IMR-90 (cell line): ENCODE measurements at regions not wholly inside any gene's neighbourhood (a gene's known extent, or its start where the extent isn't known, plus 50 kb on each side); places are given as distances from the start of the nearest gene placed in this dataset.

ENCODE experiments used
- ATAC-seq: fragments of 200-7000 bp; cut with Tn5 transposase; 2 replicates; pipeline ENCODE4 v1.9.1; 2020; ENCODE audit warnings: low read depth, mild to moderate bottlenecking, moderate library complexity
- BruUV-seq: library from RNA; stranded (reverse); fragments of 400-500 nt; replicated peaks from 2 replicates; lab custom pipeline; 2021; lab: Mats Ljungman, UMichigan
- CTCF ChIA-PET: fragments of 300-600 bp; formaldehyde crosslinking; extraction: SDS; loops from one replicate; lab custom pipeline; 2021; ENCODE audit warnings: antibody characterized with exemption; lab: Yijun Ruan, JAX
- POLR2A ChIA-PET: fragments of 300-600 bp; sonication (Branson Sonifier 250); formaldehyde crosslinking; loops from one replicate; lab custom pipeline; 2022; ENCODE audit warnings: antibody characterized with exemption; ENCODE audit not compliant: unreplicated experiment; lab: Charles Lee
- DNase-seq: peaks from one replicate; pipeline ENCODE4 v3.0.0; 2013
- H2AFZ ChIP-seq: replicated peaks from 2 replicates; pipeline ENCODE3; 2013; ENCODE audit warnings: low read length, mild to moderate bottlenecking; ENCODE audit not compliant: poor library complexity
- H2AK5ac ChIP-seq: 2 replicates; pipeline ENCODE4 v1.6.1; 2013; ENCODE audit warnings: low read depth, low read length, inconsistent platforms
- H2AK9ac ChIP-seq: replicated peaks from 2 replicates; pipeline ENCODE3; 2013; ENCODE audit warnings: mild to moderate bottlenecking, low read depth, low read length, moderate library complexity; ENCODE audit not compliant: poor library complexity
- H2BK120ac ChIP-seq: 2 replicates; pipeline ENCODE4 v1.6.1; 2013; ENCODE audit warnings: low read depth, low read length, inconsistent platforms
- H2BK15ac ChIP-seq: 3 replicates; pipeline ENCODE4 v1.6.1; 2013; ENCODE audit warnings: low read depth, low read length, inconsistent platforms
- H2BK20ac ChIP-seq: 2 replicates; pipeline ENCODE4 v1.6.1; 2013; ENCODE audit warnings: low read depth, mild to moderate bottlenecking, inconsistent platforms, low read length, moderate library complexity
- H2BK5ac ChIP-seq: 2 replicates; pipeline ENCODE4 v1.6.1; 2013; ENCODE audit warnings: mild to moderate bottlenecking, low read depth, low read length, inconsistent platforms; ENCODE audit not compliant: poor library complexity, severe bottlenecking
- H3K14ac ChIP-seq: replicated peaks from 2 replicates; pipeline ENCODE4 v1.6.1; 2013; ENCODE audit warnings: low read depth, low read length, inconsistent platforms
- H3K18ac ChIP-seq: 2 replicates; pipeline ENCODE4 v1.6.1; 2013; ENCODE audit warnings: low read depth, low read length, control low read depth
- H3K23ac ChIP-seq: 2 replicates; pipeline ENCODE4 v1.6.1; 2013; ENCODE audit warnings: low read depth, low read length, inconsistent platforms
- H3K27ac ChIP-seq: 2 replicates; pipeline ENCODE4 v1.5.1; 2013; ENCODE audit warnings: mild to moderate bottlenecking, control low read depth, low read length; ENCODE audit not compliant: insufficient read depth
- H3K27me3 ChIP-seq: 2 replicates; pipeline ENCODE4 v1.6.1; 2013; ENCODE audit warnings: low read length; ENCODE audit not compliant: control insufficient read depth, insufficient read depth
- H3K36me3 ChIP-seq: 2 replicates; pipeline ENCODE4 v1.6.1; 2013; ENCODE audit warnings: low read length, mixed read lengths; ENCODE audit not compliant: control insufficient read depth, insufficient read depth
- H3K4ac ChIP-seq: 2 replicates; pipeline ENCODE4 v1.6.1; 2013; ENCODE audit warnings: low read depth, low read length, inconsistent platforms
- H3K4me1 ChIP-seq: 2 replicates; pipeline ENCODE4 v1.6.1; 2013; ENCODE audit warnings: low read length, mixed read lengths; ENCODE audit not compliant: control insufficient read depth, insufficient read depth
- H3K4me2 ChIP-seq: 2 replicates; pipeline ENCODE4 v1.6.1; 2013; ENCODE audit warnings: low read depth, mild to moderate bottlenecking, control low read depth, low read length, moderate library complexity
- H3K4me3 ChIP-seq: 2 replicates; pipeline ENCODE4 v1.5.1; 2013; ENCODE audit warnings: low read depth, mild to moderate bottlenecking, control low read depth, low read length, moderate library complexity; ENCODE audit not compliant: insufficient read depth
- H3K56ac ChIP-seq: 2 replicates; pipeline ENCODE4 v1.6.1; 2013; ENCODE audit warnings: low read length, inconsistent platforms; ENCODE audit not compliant: insufficient read depth; ENCODE audit errors: extremely low read depth
- H3K79me1 ChIP-seq, 2 experiments: 2 replicates each; pipeline ENCODE4 v1.6.1; 2013; ENCODE audit warnings: low read length in 2 of 2, inconsistent platforms in 1 of 2, low read depth in 1 of 2
- H3K9ac ChIP-seq: 2 replicates; pipeline ENCODE4 v1.6.1; 2013; ENCODE audit warnings: low read depth, low read length, control low read depth
- H3K9me1 ChIP-seq: 2 replicates; pipeline ENCODE4 v1.6.1; 2013; ENCODE audit warnings: low read length, inconsistent platforms; ENCODE audit not compliant: insufficient read depth
- H3K9me3 ChIP-seq: 2 replicates; pipeline ENCODE4 v1.6.1; 2013; ENCODE audit warnings: low read length; ENCODE audit not compliant: control insufficient read depth, insufficient read depth
- H4K20me1 ChIP-seq: 2 replicates; pipeline ENCODE4 v1.6.1; 2013; ENCODE audit warnings: low read length, inconsistent platforms; ENCODE audit not compliant: insufficient read depth
- H4K5ac ChIP-seq: 2 replicates; pipeline ENCODE4 v1.6.1; 2013; ENCODE audit warnings: mild to moderate bottlenecking, low read depth, low read length, control low read depth
- H4K8ac ChIP-seq, 2 experiments: 2 replicates each; pipeline ENCODE4 v1.6.1; 2013; ENCODE audit warnings: low read depth in 2 of 2, low read length in 2 of 2, control low read depth in 1 of 2, inconsistent platforms in 1 of 2
- H4K91ac ChIP-seq: 2 replicates; pipeline ENCODE4 v1.6.1; 2013; ENCODE audit warnings: low read depth, low read length, inconsistent platforms; ENCODE audit not compliant: insufficient read depth
- BHLHE40 ChIP-seq: fragments of 150-350 bp; IDR thresholded peaks from 2 replicates; pipeline ENCODE4 v1.6.1; 2016; ENCODE audit warnings: mild to moderate bottlenecking, low read depth, low read length
- CEBPB ChIP-seq: IDR thresholded peaks from 2 replicates; pipeline ENCODE4 v1.6.1; 2012; ENCODE audit warnings: low read depth, low read length, improper control_type of control experiment
- CHD1 ChIP-seq: IDR thresholded peaks from 2 replicates; pipeline ENCODE4 v1.6.1; 2012; ENCODE audit warnings: low read depth, low read length, improper control_type of control experiment
- FOS ChIP-seq: fragments of 150-350 bp; IDR thresholded peaks from 2 replicates; pipeline ENCODE4 v1.6.1; 2016; ENCODE audit warnings: low read depth, low read length
- MAFK ChIP-seq: IDR thresholded peaks from 2 replicates; pipeline ENCODE4 v1.6.1; 2012; ENCODE audit warnings: low read depth, low read length, improper control_type of control experiment
- MAZ ChIP-seq: IDR thresholded peaks from 2 replicates; pipeline ENCODE4 v1.6.1; 2012; ENCODE audit warnings: low read depth, mild to moderate bottlenecking, low read length, improper control_type of control experiment, moderate library complexity, borderline replicate concordance
- MXI1 ChIP-seq: IDR thresholded peaks from 2 replicates; pipeline ENCODE4 v1.6.1; 2012; ENCODE audit warnings: low read depth, mild to moderate bottlenecking, low read length, moderate library complexity, borderline replicate concordance
- NFE2L2 ChIP-seq: fragments of 150-350 bp; IDR thresholded peaks from 2 replicates; pipeline ENCODE4 v1.6.1; 2016; ENCODE audit warnings: low read depth, mild to moderate bottlenecking, low read length
- POLR2A ChIP-seq: IDR thresholded peaks from 2 replicates; pipeline ENCODE4 v1.6.1; 2012; ENCODE audit warnings: mild to moderate bottlenecking, low read depth, low read length
- RAD21 ChIP-seq: IDR thresholded peaks from 2 replicates; pipeline ENCODE4 v1.6.1; 2012; ENCODE audit warnings: low read length, improper control_type of control experiment
- RCOR1 ChIP-seq: IDR thresholded peaks from 2 replicates; pipeline ENCODE4 v1.6.1; 2012; ENCODE audit warnings: mild to moderate bottlenecking, low read length, improper control_type of control experiment; ENCODE audit not compliant: insufficient replicate concordance
- RFX5 ChIP-seq: IDR thresholded peaks from 2 replicates; pipeline ENCODE4 v1.8.0; 2012; ENCODE audit warnings: low read depth, mild to moderate bottlenecking, low read length, moderate library complexity
- SMC3 ChIP-seq: fragments of 150-350 bp; IDR thresholded peaks from 2 replicates; pipeline ENCODE4 v1.6.1; 2016; ENCODE audit warnings: low read depth, mild to moderate bottlenecking, antibody characterized with exemption, low read length, moderate library complexity
- WGBS, 2 experiments: methylation state at CpG; one replicate each; pipeline versions ENCODE4 v1.1.5 to v1.1.7; 2013; ENCODE audit warnings: missing lambda C conversion rate in 2 of 2; ENCODE audit not compliant: insufficient read length in 1 of 2; ENCODE audit errors: extremely low coverage in 2 of 2; 5-methylcytosine and 5-hydroxymethylcytosine counted together
- dilution Hi-C: fragments of 300-500 bp; cut with HindIII; formaldehyde crosslinking; loops from one replicate; pipeline ENCODE4 v1.14.3; 2018; ENCODE audit warnings: low sequenced_read_pairs; ENCODE audit not compliant: unreplicated experiment
- in situ Hi-C: fragments of 300-500 bp; cut with MboI; formaldehyde crosslinking; loops from 3 replicates; pipeline ENCODE4 v1.14.3; 2019; ENCODE audit warnings: low sequenced_read_pairs, inconsistent platforms, mixed read lengths
- intact Hi-C: fragments of 100-400 bp; cut with micrococcal nuclease; formaldehyde crosslinking; loops from 2 replicates; pipeline ENCODE4 v1.10.0; 2022
- TF ChIP-seq, protein P1 (sequence below): fragments of 150-350 bp; IDR thresholded peaks from 2 replicates; pipeline ENCODE4 v1.6.1; 2017; ENCODE audit warnings: mild to moderate bottlenecking, antibody characterized with exemption, low read length, low read depth
- TF ChIP-seq, protein P2 (sequence below): conservative IDR thresholded peaks from 2 replicates; pipeline ENCODE4 v1.5.1; 2012; ENCODE audit warnings: mild to moderate bottlenecking, low read depth, low read length, improper control_type of control experiment
- TF ChIP-seq, protein P3 (sequence below): fragments of 150-350 bp; IDR thresholded peaks from 2 replicates; pipeline ENCODE4 v1.6.1; 2016; ENCODE audit warnings: low read depth, mild to moderate bottlenecking, low read length, moderate library complexity, borderline replicate concordance

- Histone ChIP-seq H3K9me3 (no peaks in the 10 kb centered on the region), H2BK15ac (no peak overlapping the region), H4K8ac (no peak overlapping the region), H3K9ac (no peak overlapping the region), H4K20me1 (no peaks in the 10 kb centered on the region), H3K56ac (no peak overlapping the region), H3K27ac (no peak overlapping the region), H3K9me1 (no peaks in the 10 kb centered on the region), H4K91ac (no peak overlapping the region), H2BK120ac (no peak overlapping the region), H3K36me3 (no peaks in the 10 kb centered on the region), H3K4ac (no peak overlapping the region), H2AFZ (no peak overlapping the region), H2AK9ac (no peak overlapping the region), H3K4me3 (no peak overlapping the region), H3K79me1 (no peaks in the 10 kb centered on the region), H3K27me3 (no peaks in the 10 kb centered on the region), H3K4me1 (no peaks in the 10 kb centered on the region), H2BK20ac (no peak overlapping the region), H2AK5ac (no peak overlapping the region), H2BK5ac (no peak overlapping the region), H3K4me2 (no peak overlapping the region), H3K18ac (no peak overlapping the region), H3K14ac (no peak overlapping the region), H4K5ac (no peak overlapping the region), H3K23ac (no peak overlapping the region)
- ChIA-PET POLR2A (no interaction called here), CTCF (no interaction called here)
- intact Hi-C loops (no loop called here), in situ Hi-C loops (no loop called here), dilution Hi-C loops (no loop called here)
- no TSS peak for BruUV-seq
- TF ChIP-seq RAD21 (no peak), SMC3 (no peak), MXI1 (no peak), CHD1 (no peak), BHLHE40 (no peak), MAZ (no peak), NFE2L2 (no peak), POLR2A (no peak), RCOR1 (no peak), RFX5 (no peak), MAFK (no peak), CEBPB (no peak), FOS (no peak)
- TF ChIP-seq, protein P1, sequence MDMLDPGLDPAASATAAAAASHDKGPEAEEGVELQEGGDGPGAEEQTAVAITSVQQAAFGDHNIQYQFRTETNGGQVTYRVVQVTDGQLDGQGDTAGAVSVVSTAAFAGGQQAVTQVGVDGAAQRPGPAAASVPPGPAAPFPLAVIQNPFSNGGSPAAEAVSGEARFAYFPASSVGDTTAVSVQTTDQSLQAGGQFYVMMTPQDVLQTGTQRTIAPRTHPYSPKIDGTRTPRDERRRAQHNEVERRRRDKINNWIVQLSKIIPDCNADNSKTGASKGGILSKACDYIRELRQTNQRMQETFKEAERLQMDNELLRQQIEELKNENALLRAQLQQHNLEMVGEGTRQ = no peak
- TF ChIP-seq, protein P2, sequence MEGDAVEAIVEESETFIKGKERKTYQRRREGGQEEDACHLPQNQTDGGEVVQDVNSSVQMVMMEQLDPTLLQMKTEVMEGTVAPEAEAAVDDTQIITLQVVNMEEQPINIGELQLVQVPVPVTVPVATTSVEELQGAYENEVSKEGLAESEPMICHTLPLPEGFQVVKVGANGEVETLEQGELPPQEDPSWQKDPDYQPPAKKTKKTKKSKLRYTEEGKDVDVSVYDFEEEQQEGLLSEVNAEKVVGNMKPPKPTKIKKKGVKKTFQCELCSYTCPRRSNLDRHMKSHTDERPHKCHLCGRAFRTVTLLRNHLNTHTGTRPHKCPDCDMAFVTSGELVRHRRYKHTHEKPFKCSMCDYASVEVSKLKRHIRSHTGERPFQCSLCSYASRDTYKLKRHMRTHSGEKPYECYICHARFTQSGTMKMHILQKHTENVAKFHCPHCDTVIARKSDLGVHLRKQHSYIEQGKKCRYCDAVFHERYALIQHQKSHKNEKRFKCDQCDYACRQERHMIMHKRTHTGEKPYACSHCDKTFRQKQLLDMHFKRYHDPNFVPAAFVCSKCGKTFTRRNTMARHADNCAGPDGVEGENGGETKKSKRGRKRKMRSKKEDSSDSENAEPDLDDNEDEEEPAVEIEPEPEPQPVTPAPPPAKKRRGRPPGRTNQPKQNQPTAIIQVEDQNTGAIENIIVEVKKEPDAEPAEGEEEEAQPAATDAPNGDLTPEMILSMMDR = no peak
- TF ChIP-seq, protein P3, sequence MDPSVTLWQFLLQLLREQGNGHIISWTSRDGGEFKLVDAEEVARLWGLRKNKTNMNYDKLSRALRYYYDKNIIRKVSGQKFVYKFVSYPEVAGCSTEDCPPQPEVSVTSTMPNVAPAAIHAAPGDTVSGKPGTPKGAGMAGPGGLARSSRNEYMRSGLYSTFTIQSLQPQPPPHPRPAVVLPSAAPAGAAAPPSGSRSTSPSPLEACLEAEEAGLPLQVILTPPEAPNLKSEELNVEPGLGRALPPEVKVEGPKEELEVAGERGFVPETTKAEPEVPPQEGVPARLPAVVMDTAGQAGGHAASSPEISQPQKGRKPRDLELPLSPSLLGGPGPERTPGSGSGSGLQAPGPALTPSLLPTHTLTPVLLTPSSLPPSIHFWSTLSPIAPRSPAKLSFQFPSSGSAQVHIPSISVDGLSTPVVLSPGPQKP = no peak
- WGBS, 2 experiments = 54% methylated on average over 3 of the region's 5 CpGs; no CpG with 5 or more reads in 1 of the 2 experiments
- DNase-seq = no peak
- no peak for ATAC-seq
These were observed 244.1 kb upstream of the RASGEF1B start for GRCh38 chr4:81715757-81716156.
